CD4-positive, alpha-beta T cell treated with Interleukin-21 for 1 hour (primary cell): ENCODE measurements at regions not wholly inside any gene's neighbourhood (a gene's known extent, or its start where the extent isn't known, plus 50 kb on each side); places are given as distances from the start of the nearest gene placed in this dataset.

Source experiments
- DNase-seq: peaks from one replicate; pipeline ENCODE4 v3.0.0-alpha.2; 2020

DNA sequence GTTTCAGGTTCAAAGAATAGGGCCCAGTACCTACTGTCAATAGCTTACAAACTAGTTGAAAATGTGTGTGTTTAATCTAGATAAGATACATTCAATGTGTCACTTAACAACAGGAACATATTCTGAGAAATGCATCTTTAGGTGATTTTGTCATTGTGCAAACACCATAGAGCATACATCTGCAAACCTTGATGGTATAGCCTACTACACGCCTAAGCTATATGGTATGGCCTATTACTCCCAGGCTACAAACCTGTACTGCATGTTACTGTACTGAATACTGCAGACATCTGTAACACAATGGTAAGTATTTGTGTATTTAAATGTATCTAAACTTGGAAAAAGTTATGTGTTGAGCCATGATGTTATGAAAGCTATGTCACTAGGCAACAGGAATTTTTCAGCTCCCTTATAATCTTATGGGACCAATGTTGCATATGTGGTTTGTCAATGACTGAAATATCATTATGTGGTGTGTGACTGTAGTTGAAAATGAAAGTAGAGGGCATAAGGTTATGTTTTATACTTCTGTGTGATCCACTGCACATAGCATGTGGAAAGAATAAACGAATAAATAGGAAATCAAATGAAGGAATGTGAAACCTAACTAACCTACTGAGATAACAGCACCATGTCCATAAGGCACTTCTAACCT lies 129.0 kb upstream of the CAMK1G start:
- no peak for DNase-seq

DNA sequence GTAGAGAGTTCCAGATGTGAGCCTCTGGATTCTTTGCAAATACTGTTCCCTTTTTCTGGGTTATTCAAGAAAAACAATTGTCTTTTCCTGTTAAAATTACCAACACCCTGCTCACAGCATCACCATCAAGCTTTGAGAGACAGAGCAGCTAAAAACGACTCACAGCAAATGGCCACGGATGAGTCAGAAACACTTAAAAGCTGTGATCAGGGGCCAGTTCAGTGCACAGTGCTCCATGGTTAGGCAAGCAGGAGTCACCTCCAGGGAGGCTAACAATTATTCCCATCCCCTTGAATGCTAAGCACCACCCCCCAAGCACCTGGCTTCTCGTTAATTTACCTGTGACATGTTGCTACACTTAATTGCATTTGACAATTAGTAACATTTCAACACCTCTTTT lies 128.4 kb upstream of the CAMK1G start:
- DNase-seq, result no peak

- no peak for DNase-seq
Measured at GRCh38 chr1:209455661-209456358, 127.7 kb upstream of the CAMK1G start.

DNA sequence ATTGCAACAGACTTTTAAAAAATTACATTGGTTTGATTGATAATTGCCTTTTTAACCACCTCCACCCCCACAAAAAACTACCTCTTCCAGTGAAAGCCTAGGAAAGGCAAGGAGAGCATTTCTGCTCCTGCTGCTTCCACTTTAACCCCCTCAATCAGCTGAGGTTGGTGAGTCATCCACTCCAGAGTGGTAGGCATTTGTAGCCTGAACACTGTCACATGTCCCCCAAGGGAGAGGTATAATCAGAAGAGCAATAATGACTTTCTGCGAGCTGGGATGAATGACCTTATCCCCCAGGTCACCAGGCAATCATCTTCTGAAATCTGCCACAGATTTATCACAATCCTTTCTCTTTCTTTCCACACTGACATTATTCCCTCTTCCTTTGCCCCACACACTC lies 126.6 kb upstream of the CAMK1G start:
- DNase-seq, result no peak

GRCh38 chr1:209457401-209458125 lies 126.0 kb upstream of the CAMK1G start:
- DNase-seq, result no peak

DNA sequence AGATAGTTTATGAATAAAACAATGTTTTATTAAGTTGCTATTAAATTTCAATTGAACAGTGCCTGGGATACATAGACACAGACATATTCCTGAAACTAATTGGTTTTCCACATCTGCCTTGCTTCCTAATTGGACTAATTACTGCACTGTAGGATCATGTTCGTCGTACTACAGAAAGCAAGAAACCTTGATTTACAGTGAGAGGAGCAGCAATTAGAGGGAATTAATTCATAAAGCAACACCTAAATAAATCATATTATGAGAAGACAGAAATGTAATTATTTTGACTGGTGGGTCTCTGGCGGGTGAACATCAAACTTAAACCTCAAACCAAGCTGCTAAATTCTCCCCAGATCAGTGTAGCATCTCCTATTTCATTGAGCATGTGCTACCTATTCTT lies 124.6 kb upstream of the CAMK1G start:
- no peak for DNase-seq

DNA sequence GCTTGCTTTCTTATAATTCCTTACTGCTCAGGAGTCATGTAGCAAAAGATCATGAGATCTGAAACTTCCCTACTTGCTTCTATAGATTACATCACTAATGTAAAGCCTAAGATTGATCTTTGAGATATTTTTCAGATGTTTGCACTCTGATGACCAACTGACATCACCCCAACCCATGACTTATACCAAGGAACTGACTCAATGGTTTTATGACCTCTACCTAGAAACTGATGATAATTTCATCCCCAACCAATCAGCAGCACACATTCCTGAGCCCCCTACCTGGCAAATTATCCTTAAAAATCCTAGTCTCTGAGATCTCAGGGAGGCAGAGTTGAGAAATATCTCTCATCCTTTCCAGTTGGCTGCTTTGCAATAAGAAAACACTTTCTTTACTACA lies 122.3 kb upstream of the CAMK1G start:
- no peak for DNase-seq

DNA sequence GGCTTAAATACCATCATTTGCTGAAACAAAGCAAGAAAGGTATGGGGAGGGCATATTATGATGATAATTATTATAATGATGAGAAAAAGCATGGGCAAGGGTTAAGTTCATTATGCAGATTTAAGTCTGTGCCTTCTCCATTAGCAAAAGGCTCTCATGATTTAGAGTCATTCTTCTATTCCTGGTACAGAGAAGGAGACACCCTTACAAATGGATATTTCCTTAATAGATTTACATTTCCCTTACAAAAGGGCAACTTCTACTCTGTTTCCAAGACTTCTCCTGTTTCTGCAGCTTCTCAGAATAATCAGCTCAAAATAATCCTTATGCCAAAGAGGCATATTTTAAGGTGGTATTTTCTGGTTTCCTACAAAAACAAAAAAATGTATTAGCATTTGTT lies 121.1 kb upstream of the CAMK1G start:
- no peak for DNase-seq

GRCh38 chr1:209463441-209463840 lies 120.1 kb upstream of the CAMK1G start:
- no peak for DNase-seq

DNA sequence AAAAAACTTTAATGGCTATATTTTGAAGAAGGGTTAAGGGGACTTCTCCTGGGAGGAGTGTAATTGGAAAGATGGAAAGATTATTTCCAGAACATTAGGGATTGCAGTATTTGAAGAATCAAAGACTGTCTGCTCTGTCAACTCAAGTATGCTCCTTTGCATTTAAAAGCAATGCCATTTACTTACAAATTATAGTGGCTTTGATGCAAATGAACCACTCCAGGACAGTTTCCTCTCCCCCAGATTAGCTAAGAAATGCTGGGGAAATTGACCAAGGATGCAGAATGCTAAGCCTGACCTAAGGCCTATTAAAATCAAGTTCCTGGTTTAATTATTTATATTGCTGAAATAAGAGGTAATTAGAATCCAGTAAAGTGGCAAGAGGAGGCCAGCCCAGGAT lies 110.5 kb upstream of the CAMK1G start:
- no peak for DNase-seq

DNA sequence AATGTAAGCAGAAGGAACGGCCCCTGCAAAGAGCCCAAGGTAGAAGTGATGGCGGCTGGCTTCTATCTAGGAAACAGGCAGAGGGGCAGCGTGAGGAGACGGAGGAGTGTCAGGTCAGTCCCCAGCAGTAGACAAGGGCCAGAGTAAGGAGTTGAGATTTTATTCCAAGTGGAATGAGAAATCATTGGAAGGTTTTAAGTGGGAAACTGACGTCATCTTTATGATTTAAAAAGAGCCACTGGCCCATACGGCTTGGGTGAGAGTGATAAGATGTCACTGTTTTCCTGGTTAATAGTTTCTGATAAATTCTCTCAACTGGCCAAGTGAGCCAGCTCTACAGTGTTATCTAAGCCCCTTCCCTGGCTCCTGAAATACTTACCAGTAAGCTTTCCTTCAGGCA lies 103.2 kb upstream of the CAMK1G start:
- DNase-seq, result no peak

DNA sequence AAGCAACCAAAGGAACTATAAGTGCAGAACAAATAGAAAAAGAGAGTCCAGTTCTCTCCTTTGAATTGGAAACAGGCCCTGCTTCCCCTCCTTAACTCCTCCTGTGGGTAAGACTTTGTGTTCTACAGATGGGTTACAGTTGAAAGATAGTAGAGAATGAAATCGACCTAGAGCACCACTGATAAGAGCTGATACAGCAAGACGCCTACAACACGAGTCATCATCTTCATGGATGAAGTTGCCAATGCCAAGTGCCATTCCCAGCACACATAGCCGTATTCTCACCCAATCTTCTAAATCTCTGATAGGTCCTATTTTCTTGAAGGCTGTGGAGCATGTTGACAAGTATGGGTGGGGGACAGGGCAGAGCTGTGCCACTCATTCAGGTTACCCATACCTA lies 99.8 kb upstream of the CAMK1G start:
- DNase-seq, result no peak

DNA sequence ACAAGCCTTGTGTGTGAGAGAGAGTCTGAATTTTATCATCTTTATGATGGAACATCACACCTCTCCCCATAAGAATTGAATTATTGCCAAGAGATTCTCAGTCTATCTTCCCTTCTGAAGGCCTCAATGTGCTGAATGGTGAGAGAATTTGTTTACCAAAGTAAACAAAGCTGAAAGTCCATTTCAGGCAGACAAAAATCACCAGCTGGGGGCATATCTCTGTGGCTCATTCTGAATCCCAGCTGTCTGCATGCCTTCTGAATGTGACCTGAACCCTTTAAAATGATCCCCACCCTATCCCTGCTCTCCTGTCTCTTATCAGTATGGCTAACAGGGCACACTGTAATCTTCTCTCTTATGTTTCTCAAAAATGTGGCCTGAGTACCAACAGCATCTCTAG lies 99.1 kb upstream of the CAMK1G start:
- DNase-seq, result no peak

DNA sequence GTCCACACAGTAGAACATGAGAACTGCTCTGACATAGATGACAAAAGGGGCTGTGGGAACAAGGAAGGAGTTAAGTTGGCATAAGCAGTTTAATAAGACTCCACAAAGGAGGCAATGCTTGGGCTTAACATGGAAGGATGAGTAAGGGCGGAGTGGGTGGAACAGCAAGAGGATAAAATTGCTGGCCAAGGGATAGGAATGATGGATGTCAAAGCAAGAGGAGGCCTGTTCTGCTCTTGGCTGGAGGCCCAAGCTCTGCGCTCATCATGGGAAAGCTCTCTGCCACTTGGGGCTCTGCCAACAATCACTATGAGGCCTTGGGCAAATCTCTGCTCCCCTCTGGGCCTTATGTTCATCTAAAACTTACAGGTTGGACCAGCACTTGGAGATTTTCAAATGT lies 98.3 kb upstream of the CAMK1G start:
- DNase-seq, result no peak

DNA sequence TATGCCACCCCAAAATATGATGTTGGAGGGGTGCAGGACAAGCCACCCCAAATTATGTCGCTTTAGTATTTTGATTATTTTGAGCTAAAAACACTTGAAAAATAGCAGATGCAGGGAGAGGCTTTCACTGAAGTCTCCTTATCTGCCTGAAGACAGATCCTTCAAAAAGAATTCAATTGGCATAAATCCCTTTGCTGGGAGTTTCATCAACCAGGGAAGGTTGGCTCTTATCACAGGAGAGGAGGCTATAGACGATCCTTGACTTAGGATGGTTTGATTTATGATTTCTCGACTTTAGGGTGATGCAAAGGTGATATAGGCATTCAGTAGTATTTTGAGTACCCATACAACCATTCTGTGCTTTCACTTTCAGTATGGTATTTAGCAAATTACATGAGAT lies 97.8 kb upstream of the CAMK1G start:
- DNase-seq, result no peak

DNA sequence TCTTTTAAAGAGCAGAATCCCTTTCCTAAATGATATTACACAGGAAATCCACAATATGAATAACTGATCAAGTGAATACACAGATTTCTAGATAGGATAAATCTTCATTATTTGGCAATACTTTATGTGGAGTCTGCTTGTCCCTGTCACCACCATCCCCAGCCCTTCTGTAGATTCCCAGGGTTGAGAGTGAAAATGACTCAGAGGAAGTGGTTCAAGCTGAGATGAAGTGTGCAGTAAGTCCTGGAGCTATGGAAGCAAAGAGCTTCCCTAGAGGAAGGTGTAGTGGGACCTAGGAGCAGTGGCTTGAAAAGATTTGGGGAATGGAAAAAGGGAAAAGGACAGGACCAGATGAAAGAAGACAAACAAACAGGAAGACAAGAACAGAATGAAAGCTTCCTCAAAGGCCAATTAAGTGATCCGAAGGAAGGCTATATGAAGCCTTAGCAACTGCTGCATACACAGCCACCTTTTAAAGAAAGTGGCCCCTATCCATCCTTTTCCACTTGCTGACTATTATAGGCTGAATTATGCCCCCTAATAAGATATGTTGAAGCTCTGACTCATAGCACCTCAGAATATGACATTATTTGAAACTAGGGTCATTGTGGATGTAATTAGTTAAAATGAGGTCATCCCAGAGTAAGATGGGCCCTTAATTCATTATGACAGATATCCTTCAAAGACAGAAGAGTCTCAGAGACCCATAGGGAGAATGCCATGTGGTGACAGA lies 96.5 kb upstream of the CAMK1G start:
- DNase-seq, result no peak

DNA sequence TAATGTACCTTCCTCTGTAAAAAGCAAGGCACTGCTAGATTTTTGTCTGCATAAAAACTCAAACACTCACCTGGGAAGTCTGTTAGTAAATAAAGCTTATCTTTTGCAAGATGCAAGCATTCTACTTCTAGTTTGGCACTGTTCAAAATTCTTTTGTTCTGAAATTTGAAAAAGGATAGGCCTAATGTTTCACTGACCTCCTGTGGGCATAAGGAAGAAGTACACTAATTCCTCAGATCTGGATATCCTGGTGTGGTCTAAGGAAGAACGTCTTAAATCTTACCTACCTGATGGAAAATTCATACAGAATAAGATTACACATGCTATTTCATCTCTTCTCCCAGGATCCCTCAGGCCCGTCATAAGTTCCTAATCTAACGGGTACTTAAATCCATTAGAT lies 93.5 kb upstream of the CAMK1G start:
- DNase-seq, result no peak

DNA sequence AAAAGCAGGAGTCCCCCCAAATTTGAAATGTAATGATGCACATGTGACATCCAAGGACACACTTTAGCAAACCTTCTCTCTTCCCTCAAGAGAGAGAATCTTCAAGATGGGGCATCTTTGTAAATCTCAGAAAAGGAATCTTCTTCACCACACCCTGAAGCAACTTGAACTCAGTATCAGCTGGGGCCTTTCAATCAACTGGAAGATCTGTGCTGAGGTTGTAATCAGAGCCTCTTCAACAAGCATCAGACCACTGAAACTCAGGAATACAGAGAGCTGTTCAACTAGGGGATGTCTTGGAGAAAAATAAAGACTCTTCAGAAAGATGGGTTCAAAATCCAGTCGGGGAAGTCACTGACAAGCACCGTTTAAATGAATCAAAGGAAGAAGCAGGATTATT lies 92.5 kb upstream of the CAMK1G start:
- no peak for DNase-seq

DNA sequence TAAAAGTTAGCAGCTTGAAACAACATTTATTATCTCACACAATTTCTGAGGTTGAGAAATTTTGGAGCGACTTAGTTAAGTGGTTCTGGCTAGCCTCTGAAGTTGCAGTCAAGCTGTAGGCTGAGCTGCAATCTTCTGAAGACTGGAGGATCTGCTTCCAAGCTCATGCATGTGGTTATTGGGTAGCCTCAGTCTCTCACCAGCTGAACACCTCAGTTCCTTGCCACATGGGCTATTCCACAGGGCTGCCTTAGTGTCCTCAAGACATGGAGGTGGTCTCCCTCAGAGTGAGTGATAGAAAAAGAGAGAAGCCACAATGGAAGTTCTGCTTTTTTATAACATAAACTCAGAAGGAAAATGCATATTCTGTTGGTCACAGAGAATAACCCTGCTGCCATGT lies 92.0 kb upstream of the CAMK1G start:
- DNase-seq, result no peak

- DNase-seq, result no peak
Measured at GRCh38 chr1:209491897-209492296, 91.6 kb upstream of the CAMK1G start.

GRCh38 chr1:209493559-209493958 lies 90.0 kb upstream of the CAMK1G start:
- no peak for DNase-seq

DNA sequence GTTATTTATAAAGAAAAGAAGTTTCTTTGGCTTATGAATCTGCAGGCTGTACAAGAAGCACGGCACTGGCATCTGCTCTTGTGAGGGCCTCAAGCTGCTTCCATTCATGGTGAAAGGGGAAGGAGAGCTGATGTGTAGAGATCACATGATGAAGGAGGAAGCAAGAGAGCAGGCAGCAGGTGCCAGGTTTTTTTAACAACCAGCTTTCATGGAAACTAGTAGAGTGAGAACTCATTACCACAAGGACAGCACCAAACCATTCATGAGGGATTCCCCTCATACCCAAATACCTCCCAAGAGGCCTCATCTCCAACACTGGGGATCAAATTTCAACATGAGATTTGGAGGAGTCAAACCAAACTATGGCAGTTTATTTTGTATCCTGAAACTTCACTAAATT lies 85.8 kb upstream of the CAMK1G start:
- no peak for DNase-seq

- no peak for DNase-seq
Measured at GRCh38 chr1:209500993-209501392, 82.5 kb upstream of the CAMK1G start.

DNA sequence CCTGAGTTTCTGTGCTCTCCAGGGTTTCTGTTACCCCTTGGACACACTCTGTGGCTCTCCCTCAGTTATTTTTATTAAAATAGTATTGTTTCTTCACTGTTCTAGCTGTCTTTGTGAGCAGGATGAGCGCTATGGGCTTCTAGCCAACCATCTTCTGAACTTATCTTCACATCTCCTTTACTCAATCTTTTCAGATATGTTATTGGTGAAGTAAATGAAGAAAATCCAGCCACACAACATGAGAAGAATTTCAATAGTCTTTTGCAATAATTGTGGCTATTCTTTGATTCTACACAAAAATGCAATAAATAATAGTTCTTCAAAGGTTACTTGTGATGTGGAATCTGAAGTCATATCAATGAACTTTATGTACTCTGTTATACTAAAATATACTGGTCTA lies 80.3 kb upstream of the CAMK1G start:
- DNase-seq, result no peak
